HepG2 (cell line): ENCODE measurements at regions not wholly inside any gene's neighbourhood (a gene's known extent, or its start where the extent isn't known, plus 50 kb on each side); places are given as distances from the start of the nearest gene placed in this dataset.

Source experiments
- ATAC-seq: fragments of 200-7000 bp; cut with Tn5 transposase; 3 replicates; pipeline ENCODE4 v1.9.1; 2020; ENCODE audit warnings: mild to moderate bottlenecking, moderate library complexity
- BruUV-seq: library from RNA; stranded (reverse); fragments of 400-500 nt; replicated peaks from 2 replicates; lab custom pipeline; 2021; lab: Mats Ljungman, UMichigan
- CTCF ChIA-PET: fragments of 300-600 bp; formaldehyde crosslinking; extraction: SDS; loops from one replicate; lab custom pipeline; 2021; ENCODE audit warnings: low total read pairs, inconsistent platforms, low intra/inter-chr PET ratio; lab: Yijun Ruan, JAX
- POLR2A ChIA-PET: fragments of 350-600 bp; sonication (Branson Sonifier 250); formaldehyde crosslinking; loops from one replicate; lab custom pipeline; 2020; ENCODE audit warnings: antibody characterized with exemption, inconsistent platforms; lab: Yijun Ruan, JAX
- DNase-seq: peaks from one replicate; pipeline ENCODE4 v3.0.0-alpha.2; 2015; ENCODE audit warnings: low spot score
- FAIRE-seq: peaks from 3 replicates; lab custom pipeline; 2011; peaks lifted over from hg19 to GRCh38; lab: Jason Lieb, UNC
- H2AFZ ChIP-seq: one replicate; pipeline ENCODE4 v1.6.1; 2011; ENCODE audit warnings: low read length, inconsistent platforms
- H3K27ac ChIP-seq: fragments of 300-600 bp; 3 replicates; pipeline ENCODE4 v1.8.0; 2011; ENCODE audit warnings: mixed run types, mild to moderate bottlenecking, mixed read lengths, low read length, inconsistent platforms; ENCODE audit not compliant: insufficient read depth; ENCODE audit errors: extremely low read length
- H3K27me3 ChIP-seq, 2 experiments: fragments of 200-600 bp in 1 of 2; 2 replicates in 1 of 2; 3 replicates in 1 of 2; pipeline versions ENCODE4 v1.6.0 to v1.8.0; 2011; ENCODE audit warnings: low read length in 2 of 2, mild to moderate bottlenecking in 2 of 2, moderate library complexity in 2 of 2, inconsistent platforms in 1 of 2; ENCODE audit not compliant: insufficient read depth in 2 of 2, control insufficient read depth in 1 of 2
- H3K36me3 ChIP-seq, 2 experiments: fragments of 200-600 bp in 1 of 2; replicated peaks in 1 of 2; 2 replicates in 1 of 2; 3 replicates in 1 of 2; pipeline versions ENCODE4 v1.5.1 to v1.8.0; 2011; ENCODE audit warnings: low read length in 2 of 2, inconsistent platforms in 1 of 2; ENCODE audit not compliant: insufficient read depth in 2 of 2, control insufficient read depth in 1 of 2
- H3K4me1 ChIP-seq: 2 replicates; pipeline ENCODE4 v1.5.1; 2012; ENCODE audit warnings: low read length, inconsistent platforms; ENCODE audit not compliant: insufficient read depth
- H3K4me2 ChIP-seq: 2 replicates; pipeline ENCODE4 v1.6.0; 2011; ENCODE audit warnings: low read depth, low read length, inconsistent platforms
- H3K4me3 ChIP-seq, 3 experiments: fragments of 200-600 bp in 1 of 3; sonication (generic), shearing (Covaris generic) in 1 of 3; replicated peaks in 1 of 3; 2 replicates each; pipeline ENCODE4 v1.5.1; 2011 to 2016; ENCODE audit warnings: low read length in 3 of 3, inconsistent platforms in 2 of 3, low read depth in 2 of 3, mild to moderate bottlenecking in 2 of 3, control low read depth in 1 of 3, mixed read lengths in 1 of 3; ENCODE audit not compliant: insufficient read depth in 1 of 3
- H3K79me2 ChIP-seq: one replicate; pipeline ENCODE4 v1.6.1; 2011; ENCODE audit warnings: low read length, inconsistent platforms; ENCODE audit not compliant: insufficient read depth
- H3K9ac ChIP-seq: 2 replicates; pipeline ENCODE4 v1.6.0; 2011; ENCODE audit warnings: mild to moderate bottlenecking, low read depth, low read length, inconsistent platforms; ENCODE audit not compliant: insufficient read depth
- H3K9me3 ChIP-seq: 2 replicates; pipeline ENCODE4 v1.5.1; 2012; ENCODE audit warnings: mild to moderate bottlenecking, low read length
- H4K20me1 ChIP-seq: 2 replicates; pipeline ENCODE4 v1.6.0; 2011; ENCODE audit warnings: inconsistent platforms, mild to moderate bottlenecking, low read length, moderate library complexity; ENCODE audit not compliant: insufficient read depth
- BATF2 ChIP-seq: sonication (generic); formaldehyde crosslinking; IDR thresholded peaks from 2 replicates; pipeline ENCODE4 v1.8.0; 2022; ENCODE audit warnings: mild to moderate bottlenecking, missing genetic modification reagents, moderate library complexity
- CEBPB ChIP-seq: IDR thresholded peaks from 2 replicates; pipeline ENCODE4 v1.6.1; 2011; ENCODE audit warnings: low read depth, low read length, improper control_type of control experiment, borderline replicate concordance
- CERS6 ChIP-seq: sonication (generic); formaldehyde crosslinking; IDR thresholded peaks from 2 replicates; pipeline ENCODE4 v1.5.0; 2020; ENCODE audit warnings: missing genetic modification reagents
- DPF2 ChIP-seq: sonication (generic); formaldehyde crosslinking; IDR thresholded peaks from 2 replicates; pipeline ENCODE4 v1.4.0; 2020; ENCODE audit warnings: mild to moderate bottlenecking, low read depth, missing genetic modification reagents, borderline replicate concordance
- NFIC ChIP-seq: IDR thresholded peaks from 2 replicates; pipeline ENCODE4 v1.6.1; 2012; ENCODE audit warnings: mild to moderate bottlenecking, low read length, inconsistent platforms
- SP140L ChIP-seq: sonication (generic); formaldehyde crosslinking; IDR thresholded peaks from 2 replicates; pipeline ENCODE4 v1.4.0; 2020; ENCODE audit warnings: missing genetic modification reagents, borderline replicate concordance
- SP2 ChIP-seq: sonication (generic); formaldehyde crosslinking; IDR thresholded peaks from 2 replicates; pipeline ENCODE4 v1.5.1; 2020; ENCODE audit warnings: mild to moderate bottlenecking, missing genetic modification reagents
- ZBTB44 ChIP-seq: sonication (generic); formaldehyde crosslinking; IDR thresholded peaks from 2 replicates; pipeline ENCODE4 v1.4.0; 2020; ENCODE audit warnings: missing genetic modification reagents
- ZNF282 ChIP-seq: fragments of 450-650 bp; IDR thresholded peaks from 2 replicates; pipeline ENCODE4 v1.6.1; 2018; ENCODE audit not compliant: partially characterized antibody
- ZNF562 ChIP-seq: sonication (generic); formaldehyde crosslinking; IDR thresholded peaks from 2 replicates; pipeline ENCODE4 v1.8.0; 2022; ENCODE audit warnings: missing genetic modification reagents, borderline replicate concordance
- ZNF598 ChIP-seq: sonication (generic); formaldehyde crosslinking; IDR thresholded peaks from 2 replicates; pipeline ENCODE4 v1.5.1; 2020; ENCODE audit warnings: mild to moderate bottlenecking, missing genetic modification reagents, borderline replicate concordance
- ZNF891 ChIP-seq: sonication (generic); formaldehyde crosslinking; IDR thresholded peaks from 2 replicates; pipeline ENCODE4 v1.5.0; 2020; ENCODE audit warnings: mild to moderate bottlenecking, missing genetic modification reagents
- WGBS: methylation state at CpG from one replicate; pipeline ENCODE4 v1.1.6; 2017; ENCODE audit warnings: low lambda C conversion rate; 5-methylcytosine and 5-hydroxymethylcytosine counted together
- in situ Hi-C: cut with HindIII; loops from 2 replicates; pipeline ENCODE4 v1.10.0; 2017; ENCODE audit warnings: low pct_unique_long_range_greater_than_20kb; ENCODE audit not compliant: extremely low pct_ligation_motif_present
- intact Hi-C: fragments of 100-400 bp; cut with micrococcal nuclease; formaldehyde crosslinking; loops from one replicate; pipeline ENCODE4 v1.10.0; 2022; ENCODE audit not compliant: unreplicated experiment
- TF ChIP-seq, protein P1 (sequence below): sonication (generic); formaldehyde crosslinking; IDR thresholded peaks from 2 replicates; pipeline ENCODE4 v1.8.0; 2022; ENCODE audit warnings: mild to moderate bottlenecking, missing genetic modification reagents; ENCODE audit not compliant: insufficient replicate concordance
- TF ChIP-seq, protein P2 (sequence below): sonication (generic); formaldehyde crosslinking; IDR thresholded peaks from 2 replicates; pipeline ENCODE4 v1.4.0; 2020; ENCODE audit warnings: mild to moderate bottlenecking, missing genetic modification reagents

- CTCF ChIA-PET, result no interaction called here
These were observed 105.5 kb upstream of the NPSR1 start for GRCh38 chr7:34552502-34552901.

More at GRCh38 chr7:34552502-34552901, 105.5 kb upstream of the NPSR1 start:
- in situ Hi-C loops (no loop called here), intact Hi-C loops (no loop called here)
- Histone ChIP-seq H3K9me3 (no peaks in the 10 kb centered on the region), H3K4me3 (no peak overlapping the region), H4K20me1 (no peaks in the 10 kb centered on the region), H3K4me2 (no peak overlapping the region), H3K79me2 (no peaks in the 10 kb centered on the region), H3K9ac (no peak overlapping the region), H3K36me3 (no peaks in the 10 kb centered on the region), H3K27me3 (no peaks in the 10 kb centered on the region), H2AFZ (no peak overlapping the region), H3K27ac (no peak overlapping the region), H3K4me1 (no peaks in the 10 kb centered on the region)
- no peak for DNase-seq
- ATAC-seq, result no peak
- no peak for FAIRE-seq
- no peak for TF ChIP-seq ZNF562 (CRISPR knock-in tag)
- TF ChIP-seq NFIC, result no peak
- TF ChIP-seq, protein P1, sequence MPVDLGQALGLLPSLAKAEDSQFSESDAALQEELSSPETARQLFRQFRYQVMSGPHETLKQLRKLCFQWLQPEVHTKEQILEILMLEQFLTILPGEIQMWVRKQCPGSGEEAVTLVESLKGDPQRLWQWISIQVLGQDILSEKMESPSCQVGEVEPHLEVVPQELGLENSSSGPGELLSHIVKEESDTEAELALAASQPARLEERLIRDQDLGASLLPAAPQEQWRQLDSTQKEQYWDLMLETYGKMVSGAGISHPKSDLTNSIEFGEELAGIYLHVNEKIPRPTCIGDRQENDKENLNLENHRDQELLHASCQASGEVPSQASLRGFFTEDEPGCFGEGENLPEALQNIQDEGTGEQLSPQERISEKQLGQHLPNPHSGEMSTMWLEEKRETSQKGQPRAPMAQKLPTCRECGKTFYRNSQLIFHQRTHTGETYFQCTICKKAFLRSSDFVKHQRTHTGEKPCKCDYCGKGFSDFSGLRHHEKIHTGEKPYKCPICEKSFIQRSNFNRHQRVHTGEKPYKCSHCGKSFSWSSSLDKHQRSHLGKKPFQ, result no peak
- TF ChIP-seq DPF2, result no peak
- TF ChIP-seq ZNF282, result no peak
- no peak for TF ChIP-seq SP140L (CRISPR knock-in tag)
- TF ChIP-seq BATF2 (CRISPR knock-in tag), result no peak
- no peak for TF ChIP-seq ZNF891
- TF ChIP-seq, protein P2, sequence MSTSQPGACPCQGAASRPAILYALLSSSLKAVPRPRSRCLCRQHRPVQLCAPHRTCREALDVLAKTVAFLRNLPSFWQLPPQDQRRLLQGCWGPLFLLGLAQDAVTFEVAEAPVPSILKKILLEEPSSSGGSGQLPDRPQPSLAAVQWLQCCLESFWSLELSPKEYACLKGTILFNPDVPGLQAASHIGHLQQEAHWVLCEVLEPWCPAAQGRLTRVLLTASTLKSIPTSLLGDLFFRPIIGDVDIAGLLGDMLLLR, result no peak
- TF ChIP-seq CEBPB, result no peak
- no peak for TF ChIP-seq SP2 (CRISPR knock-in tag)
- TF ChIP-seq ZNF598 (CRISPR knock-in tag), result no peak
- no peak for TF ChIP-seq ZBTB44
- TF ChIP-seq CERS6 (CRISPR knock-in tag), result no peak
- 80% methylated on average over 1 of the region's 5 CpGs for WGBS
- BruUV-seq, result no TSS peak
- POLR2A ChIA-PET, result no interaction called here
